ENCODE measurements at regions not wholly inside any gene's neighbourhood (a gene's known extent, or its start where the extent isn't known, plus 50 kb on each side); places are given as distances from the start of the nearest gene placed in this dataset.

- TF ChIP-seq, protein P1, sequence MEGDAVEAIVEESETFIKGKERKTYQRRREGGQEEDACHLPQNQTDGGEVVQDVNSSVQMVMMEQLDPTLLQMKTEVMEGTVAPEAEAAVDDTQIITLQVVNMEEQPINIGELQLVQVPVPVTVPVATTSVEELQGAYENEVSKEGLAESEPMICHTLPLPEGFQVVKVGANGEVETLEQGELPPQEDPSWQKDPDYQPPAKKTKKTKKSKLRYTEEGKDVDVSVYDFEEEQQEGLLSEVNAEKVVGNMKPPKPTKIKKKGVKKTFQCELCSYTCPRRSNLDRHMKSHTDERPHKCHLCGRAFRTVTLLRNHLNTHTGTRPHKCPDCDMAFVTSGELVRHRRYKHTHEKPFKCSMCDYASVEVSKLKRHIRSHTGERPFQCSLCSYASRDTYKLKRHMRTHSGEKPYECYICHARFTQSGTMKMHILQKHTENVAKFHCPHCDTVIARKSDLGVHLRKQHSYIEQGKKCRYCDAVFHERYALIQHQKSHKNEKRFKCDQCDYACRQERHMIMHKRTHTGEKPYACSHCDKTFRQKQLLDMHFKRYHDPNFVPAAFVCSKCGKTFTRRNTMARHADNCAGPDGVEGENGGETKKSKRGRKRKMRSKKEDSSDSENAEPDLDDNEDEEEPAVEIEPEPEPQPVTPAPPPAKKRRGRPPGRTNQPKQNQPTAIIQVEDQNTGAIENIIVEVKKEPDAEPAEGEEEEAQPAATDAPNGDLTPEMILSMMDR (IDR thresholded peaks at IDR 0.05; ENCODE audit: low read depth, low read length, poor library complexity, severe bottlenecking): no peak
- no peak for TF ChIP-seq EZH2phosphoT487 (IDR thresholded peaks at IDR 0.05; ENCODE audit: borderline replicate concordance, low read length)
These were observed 530.7 kb downstream of the CENPC start for GRCh38 chr4:67014592-67014991.
